Caco-2 (cell line): ENCODE measurements at regions not wholly inside any gene's neighbourhood (a gene's known extent, or its start where the extent isn't known, plus 50 kb on each side); places are given as distances from the start of the nearest gene placed in this dataset.

ENCODE experiments used
- BruUV-seq: library from RNA; stranded (reverse); fragments of 400-500 nt; replicated peaks from 2 replicates; lab custom pipeline; 2021; lab: Mats Ljungman, UMichigan
- CTCF ChIA-PET: fragments of 300-600 bp; sonication (Branson Sonifier 250); formaldehyde crosslinking; loops from one replicate; lab custom pipeline; 2022; ENCODE audit warnings: antibody characterized with exemption; lab: Charles Lee
- POLR2A ChIA-PET: fragments of 300-600 bp; sonication (Branson Sonifier 250); formaldehyde crosslinking; loops from one replicate; lab custom pipeline; 2022; ENCODE audit warnings: antibody characterized with exemption; lab: Charles Lee
- DNase-seq, 2 experiments: peaks; one replicate each; pipeline versions ENCODE4 v3.0.0 to v3.0.0-alpha.2; 2020 to 2022
- H3K27me3 ChIP-seq: replicated peaks from 2 replicates; pipeline ENCODE4 v1.6.0; 2011; ENCODE audit warnings: low read length; ENCODE audit not compliant: control insufficient read depth, insufficient read depth
- H3K36me3 ChIP-seq: 2 replicates; pipeline ENCODE4 v1.5.1; 2011; ENCODE audit warnings: low read length; ENCODE audit not compliant: control insufficient read depth, insufficient read depth
- H3K4me1 ChIP-seq: fragments of 250-450 bp; sonication (Bioruptor Pico); 2 replicates; pipeline ENCODE4 v1.5.1; 2020; ENCODE audit warnings: mild to moderate bottlenecking
- H3K4me3 ChIP-seq: 2 replicates; pipeline ENCODE4 v1.5.1; 2011; ENCODE audit warnings: low read depth, mild to moderate bottlenecking, control low read depth, low read length
- H3K9me3 ChIP-seq: fragments of 250-450 bp; sonication (Bioruptor Pico); 2 replicates; pipeline ENCODE4 v1.5.1; 2020; ENCODE audit warnings: mild to moderate bottlenecking, moderate library complexity
- H3K27ac Mint-ChIP-seq: one replicate; pipeline ENCODE4 v1.8.0; 2022; ENCODE audit warnings: mixed read lengths; ENCODE audit not compliant: unreplicated experiment
- H3K27me3 Mint-ChIP-seq: one replicate; pipeline ENCODE4 v1.8.0; 2022; ENCODE audit warnings: mixed read lengths; ENCODE audit not compliant: insufficient read depth, unreplicated experiment
- H3K36me3 Mint-ChIP-seq: one replicate; pipeline ENCODE4 v1.8.0; 2022; ENCODE audit warnings: mild to moderate bottlenecking, mixed read lengths; ENCODE audit not compliant: insufficient read depth, unreplicated experiment
- H3K4me1 Mint-ChIP-seq: one replicate; pipeline ENCODE4 v1.8.0; 2022; ENCODE audit warnings: low read depth, mixed read lengths; ENCODE audit not compliant: unreplicated experiment
- H3K4me3 Mint-ChIP-seq: one replicate; pipeline ENCODE4 v1.8.0; 2022; ENCODE audit warnings: mild to moderate bottlenecking, moderate library complexity, mixed read lengths; ENCODE audit not compliant: unreplicated experiment
- H3K9me3 Mint-ChIP-seq: one replicate; pipeline ENCODE4 v1.8.0; 2022; ENCODE audit warnings: mixed read lengths; ENCODE audit not compliant: unreplicated experiment
- CTCF ChIP-seq, 2 experiments: fragments of 200-600 bp in 1 of 2; IDR thresholded peaks; 1 replicate in 1 of 2; 2 replicates in 1 of 2; pipeline versions ENCODE4 v1.5.1 to v1.8.0; 2011 to 2022; ENCODE audit warnings: antibody characterized with exemption in 1 of 2, control low read depth in 1 of 2, inconsistent platforms in 1 of 2, low read depth in 1 of 2, low read length in 1 of 2, mild to moderate bottlenecking in 1 of 2, moderate library complexity in 1 of 2; ENCODE audit not compliant: insufficient read depth in 1 of 2, severe bottlenecking in 1 of 2, unreplicated experiment in 1 of 2
- intact Hi-C: fragments of 100-400 bp; cut with micrococcal nuclease; formaldehyde crosslinking; loops from one replicate; pipeline ENCODE4 v1.10.0; 2022; ENCODE audit not compliant: unreplicated experiment

DNA sequence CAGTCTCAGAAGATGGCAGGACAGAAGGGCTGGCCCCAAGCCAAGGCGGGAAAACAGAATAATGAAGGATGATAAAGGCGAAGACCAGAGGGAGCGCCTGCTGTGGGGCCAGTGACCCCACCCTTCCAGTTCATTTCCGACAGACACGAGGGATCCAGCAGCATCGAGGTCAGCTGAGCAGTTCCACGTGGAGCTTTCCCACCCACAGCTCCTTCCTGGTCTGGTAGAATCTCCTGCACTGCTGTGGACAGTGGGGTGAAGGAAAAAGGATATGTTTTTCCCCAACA lies 265.9 kb upstream of the VLDLR start:
- Mint-ChIP-seq H3K27ac (no peak overlapping the region), H3K4me3 (no peak overlapping the region), H3K27me3 (no peaks in the 10 kb centered on the region), H3K4me1 (no peaks in the 10 kb centered on the region), H3K36me3 (no peaks in the 10 kb centered on the region), H3K9me3 (no peaks in the 10 kb centered on the region)
- Histone ChIP-seq H3K36me3 (no peaks in the 10 kb centered on the region), H3K4me3 (no peak overlapping the region), H3K9me3 (no peaks in the 10 kb centered on the region), H3K27me3 (no peaks in the 10 kb centered on the region), H3K4me1 (no peaks in the 10 kb centered on the region)
- no peak for DNase-seq
- ChIA-PET CTCF (no interaction called here), POLR2A (no interaction called here)
- no TSS peak for BruUV-seq
- no peak for TF ChIP-seq CTCF (IDR thresholded peaks at IDR 0.05; ENCODE audit: insufficient read depth in 1 of 2, low read depth in 1 of 2, low read length in 1 of 2, severe bottlenecking in 1 of 2, unreplicated experiment in 1 of 2)
- intact Hi-C loops = no loop called here

GRCh38 chr9:2356041-2356790 lies 265.4 kb upstream of the VLDLR start:
- DNase-seq = no peak
- no peaks in the 10 kb centered on the region for H3K4me1 ChIP-seq
- Mint-ChIP-seq H3K9me3 (no peaks in the 10 kb centered on the region), H3K4me3 (no peak overlapping the region), H3K36me3 (no peaks in the 10 kb centered on the region), H3K27ac (no peak overlapping the region), H3K4me1 (no peaks in the 10 kb centered on the region), H3K27me3 (no peaks in the 10 kb centered on the region)
- H3K9me3 ChIP-seq = no peaks in the 10 kb centered on the region
- no peak overlapping the region for H3K4me3 ChIP-seq
- H3K36me3 ChIP-seq = no peaks in the 10 kb centered on the region
- no TSS peak for BruUV-seq
- H3K27me3 ChIP-seq = no peaks in the 10 kb centered on the region
- ChIA-PET POLR2A (no interaction called here), CTCF (no interaction called here)
- no peak for TF ChIP-seq CTCF (IDR thresholded peaks at IDR 0.05; ENCODE audit: insufficient read depth in 1 of 2, low read depth in 1 of 2, low read length in 1 of 2, severe bottlenecking in 1 of 2, unreplicated experiment in 1 of 2)
- intact Hi-C loops = no loop called here

DNA sequence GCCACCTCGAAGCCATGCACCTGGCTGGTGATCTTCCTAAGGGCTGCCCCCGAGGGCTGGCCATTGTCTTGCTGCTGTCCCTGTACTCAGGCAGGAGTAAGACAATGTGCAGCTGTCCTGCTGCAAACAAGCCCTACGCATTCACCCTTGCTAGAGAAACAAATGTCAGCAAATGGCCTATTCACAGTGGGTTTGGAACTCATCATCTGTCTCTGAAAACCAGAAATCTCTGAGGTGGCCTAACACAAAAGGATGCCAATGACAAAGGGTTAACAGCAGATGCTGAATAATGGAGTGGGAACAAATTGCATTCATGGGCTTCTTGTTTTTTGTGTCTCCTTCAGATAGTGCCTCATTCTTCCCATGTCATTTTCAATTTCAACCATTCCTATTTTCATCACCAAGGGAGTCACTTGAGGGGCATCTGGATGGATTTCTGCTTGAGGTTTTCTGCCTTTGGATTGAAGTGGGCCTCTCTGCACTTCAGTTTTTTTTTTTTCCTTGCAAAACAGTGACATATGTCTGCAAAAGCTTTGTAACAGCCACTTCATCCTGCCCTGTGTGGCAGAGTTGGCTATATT lies 261.6 kb upstream of the VLDLR start:
- H3K4me1 ChIP-seq = no peaks in the 10 kb centered on the region
- H3K36me3 Mint-ChIP-seq = no peaks in the 10 kb centered on the region
- POLR2A ChIA-PET = no interaction called here
- no peaks in the 10 kb centered on the region for H3K4me1 Mint-ChIP-seq
- H3K27ac Mint-ChIP-seq = no peak overlapping the region
- BruUV-seq = no TSS peak
- H3K9me3 Mint-ChIP-seq = no peaks in the 10 kb centered on the region
- no peak for TF ChIP-seq CTCF (IDR thresholded peaks at IDR 0.05; ENCODE audit: insufficient read depth in 1 of 2, low read depth in 1 of 2, low read length in 1 of 2, severe bottlenecking in 1 of 2, unreplicated experiment in 1 of 2)
- CTCF ChIA-PET = no interaction called here
- no peak overlapping the region for H3K4me3 Mint-ChIP-seq
- no peaks in the 10 kb centered on the region for H3K27me3 Mint-ChIP-seq
- H3K9me3 ChIP-seq = no peaks in the 10 kb centered on the region
- no peaks in the 10 kb centered on the region for H3K27me3 ChIP-seq
- no peaks in the 10 kb centered on the region for H3K36me3 ChIP-seq
- intact Hi-C loops = no loop called here
- no peak overlapping the region for H3K4me3 ChIP-seq
- no peak for DNase-seq
